ENCODE measurements at regions not wholly inside any gene's neighbourhood (a gene's known extent, or its start where the extent isn't known, plus 50 kb on each side); places are given as distances from the start of the nearest gene placed in this dataset.

- TF ChIP-seq ZIK1 (CRISPR knock-in tag; IDR thresholded peaks at IDR 0.05; ENCODE audit: borderline replicate concordance, low read depth) (no peak), STAG1 (CRISPR knock-in tag; IDR thresholded peaks at IDR 0.05) (no peak), ZNF563 (CRISPR knock-in tag; IDR thresholded peaks at IDR 0.05) (no peak), BRD4 (CRISPR knock-in tag; IDR thresholded peaks at IDR 0.05) (no peak), FOXM1 (CRISPR knock-in tag; IDR thresholded peaks at IDR 0.05) (no peak), AFF4 (CRISPR knock-in tag; IDR thresholded peaks at IDR 0.05) (no peak), ZNF501 (CRISPR knock-in tag; IDR thresholded peaks at IDR 0.05) (no peak), HNF4G (IDR thresholded peaks at IDR 0.05; ENCODE audit: borderline replicate concordance, low read depth, low read length) (no peak), HNF4G (CRISPR knock-in tag; IDR thresholded peaks at IDR 0.05; ENCODE audit: borderline replicate concordance, low read depth) (no peak), ZNF670 (CRISPR knock-in tag; IDR thresholded peaks at IDR 0.05; ENCODE audit: borderline replicate concordance) (no peak), NR1H2 (CRISPR knock-in tag; IDR thresholded peaks at IDR 0.05; ENCODE audit: borderline replicate concordance, low read depth) (no peak), PHF20 (CRISPR knock-in tag; IDR thresholded peaks at IDR 0.05) (no peak), RFX5 (IDR thresholded peaks at IDR 0.05; ENCODE audit: low read depth, low read length) (no peak)
Observed at GRCh38 chr1:225712391-225712790, 59.5 kb upstream of the ENAH start.

Data from HepG2 (cell line).